Astrocyte of the spinal cord (primary cell): ENCODE measurements at regions not wholly inside any gene's neighbourhood (a gene's known extent, or its start where the extent isn't known, plus 50 kb on each side); places are given as distances from the start of the nearest gene placed in this dataset.
"Not testable (repeated sequence)": the region's sequence is repeated elsewhere in the genome, so short reads cannot be mapped to it uniquely, and the experiment has no call there.

Source experiments
- DNase-seq: peaks from one replicate; pipeline ENCODE4 v3.0.0; 2011; ENCODE audit warnings: low read depth, low spot score
- H3K4me3 ChIP-seq: 2 replicates; pipeline ENCODE4 v1.5.1; 2011; ENCODE audit warnings: low read depth, mild to moderate bottlenecking, low read length, moderate library complexity
- in situ Hi-C: cut with HindIII; loops from 2 replicates; pipeline ENCODE4 v1.10.0; 2017; ENCODE audit warnings: low sequenced_read_pairs

- H3K4me3 ChIP-seq, DNase-seq: not testable (repeated sequence)
These were observed 63.1 kb upstream of the POTEC start for GRCh38 chr18:14606546-14606945.

GRCh38 chr18:14607360-14607759 is 64.0 kb upstream of the POTEC start:
- in situ Hi-C loops = not testable (repeated sequence)

More at GRCh38 chr18:14606546-14606945, 63.1 kb upstream of the POTEC start:
- in situ Hi-C loops = not testable (repeated sequence)

GRCh38 chr18:14612422-14612821 is 69.0 kb upstream of the POTEC start:
- in situ Hi-C loops, DNase-seq, H3K4me3 ChIP-seq: not testable (repeated sequence)

More at GRCh38 chr18:14607360-14607759, 64.0 kb upstream of the POTEC start:
- not testable (repeated sequence) for H3K4me3 ChIP-seq, DNase-seq

GRCh38 chr18:14614485-14614884 is 71.1 kb upstream of the POTEC start:
- H3K4me3 ChIP-seq, in situ Hi-C loops, DNase-seq: not testable (repeated sequence)

- DNase-seq, H3K4me3 ChIP-seq, in situ Hi-C loops: not testable (repeated sequence)
These were observed 83.9 kb upstream of the POTEC start for GRCh38 chr18:14627336-14627735.

- DNase-seq, in situ Hi-C loops, H3K4me3 ChIP-seq: not testable (repeated sequence)
These were observed 85.1 kb upstream of the POTEC start for GRCh38 chr18:14628323-14628978.

GRCh38 chr18:14628979-14629325 is 85.6 kb upstream of the POTEC start:
- DNase-seq, H3K4me3 ChIP-seq, in situ Hi-C loops: not testable (repeated sequence)

GRCh38 chr18:14632976-14633375 is 89.6 kb upstream of the POTEC start:
- H3K4me3 ChIP-seq, DNase-seq, in situ Hi-C loops: not testable (repeated sequence)

- in situ Hi-C loops, H3K4me3 ChIP-seq, DNase-seq: not testable (repeated sequence)
These were observed 94.6 kb upstream of the POTEC start for GRCh38 chr18:14638008-14638407.

- in situ Hi-C loops, H3K4me3 ChIP-seq, DNase-seq: not testable (repeated sequence)
These were observed 97.7 kb upstream of the POTEC start for GRCh38 chr18:14641121-14641520.

- DNase-seq, H3K4me3 ChIP-seq, in situ Hi-C loops: not testable (repeated sequence)
These were observed 100.4 kb upstream of the POTEC start for GRCh38 chr18:14643715-14644290.

GRCh38 chr18:14693051-14693450 is 54.9 kb upstream of the ANKRD30B start:
- H3K4me3 ChIP-seq, in situ Hi-C loops, DNase-seq: not testable (repeated sequence)

GRCh38 chr18:14693882-14694281 is 54.1 kb upstream of the ANKRD30B start:
- not testable (repeated sequence) for DNase-seq

GRCh38 chr18:14698006-14698405 is 50.0 kb upstream of the ANKRD30B start:
- in situ Hi-C loops, H3K4me3 ChIP-seq: not testable (repeated sequence)

More at GRCh38 chr18:14693882-14694281, 54.1 kb upstream of the ANKRD30B start:
- H3K4me3 ChIP-seq, in situ Hi-C loops: not testable (repeated sequence)

More at GRCh38 chr18:14698006-14698405, 50.0 kb upstream of the ANKRD30B start:
- peak; percentile 5 for DNase-seq
